Cardiac septum (tissue), 1 donor: ENCODE measurements at regions not wholly inside any gene's neighbourhood (a gene's known extent, or its start where the extent isn't known, plus 50 kb on each side); places are given as distances from the start of the nearest gene placed in this dataset.
"Not testable (repeated sequence)": the region's sequence is repeated elsewhere in the genome, so short reads cannot be mapped to it uniquely, and the experiment has no call there.

ENCODE experiments used
- DNase-seq: peaks from one replicate; pipeline ENCODE4 v3.0.0-alpha.2; 2020; ENCODE audit warnings: low spot score
- intact Hi-C: fragments of 100-400 bp; cut with DNase I; formaldehyde crosslinking; loops from one replicate; pipeline ENCODE4 v1.14.0; 2022
- donor health status: DM: no; HTN: no; CAD: no.

DNA sequence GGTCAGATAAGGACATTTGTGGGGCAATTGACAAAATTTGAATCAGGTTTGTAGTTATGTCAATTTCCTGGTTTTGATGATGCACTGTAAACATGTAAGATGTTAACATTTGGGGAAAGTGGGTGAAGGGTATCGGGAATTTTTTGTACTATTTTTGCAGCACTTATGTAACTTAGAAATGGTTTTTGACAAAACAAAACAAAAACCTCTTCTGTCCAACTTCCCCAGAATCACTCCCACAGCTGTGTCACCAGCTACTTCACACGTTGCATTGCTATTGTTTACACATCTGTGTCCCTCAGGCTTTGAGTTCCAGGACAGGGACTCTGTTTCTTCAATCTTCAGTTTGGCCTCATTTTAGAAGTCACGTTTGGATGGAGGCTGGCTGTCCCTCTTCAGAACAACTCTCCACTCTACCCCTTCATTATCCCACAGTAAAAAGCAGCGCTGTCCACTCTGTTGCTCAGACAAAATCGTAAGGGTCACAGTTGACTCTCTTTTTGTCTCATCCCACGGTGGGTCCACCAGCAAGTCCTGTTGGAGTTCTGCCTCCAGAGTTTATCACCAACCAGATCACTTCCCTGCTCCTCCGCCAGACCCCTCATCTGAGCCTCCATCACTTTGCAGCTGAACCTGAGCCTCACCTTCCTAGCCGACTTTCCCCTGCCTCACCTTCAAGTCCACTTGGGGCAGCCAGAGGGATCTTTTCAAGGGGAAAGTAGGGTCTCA lies 63.2 kb downstream of the NENF start:
- intact Hi-C loops, result no loop called here
- DNase-seq, result no peak

DNA sequence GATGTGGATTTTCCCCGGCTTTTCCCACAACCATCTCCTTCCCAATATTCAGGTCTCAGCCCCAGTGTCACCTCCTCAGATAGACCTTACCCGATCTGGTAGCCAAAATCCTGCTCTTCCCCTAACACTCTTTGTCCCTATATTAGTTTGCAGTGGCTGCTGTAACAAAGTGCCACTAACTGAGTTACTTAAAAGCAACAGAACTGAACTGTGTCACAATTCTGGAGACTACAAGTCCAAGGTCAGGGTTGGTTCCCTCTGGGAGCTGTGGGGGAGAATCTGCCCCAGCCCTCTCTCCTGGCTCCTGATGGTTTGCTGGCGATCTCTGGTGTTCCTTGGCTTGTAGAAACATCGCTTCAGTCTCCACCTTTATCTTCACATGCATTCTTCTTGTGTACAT lies 64.0 kb downstream of the NENF start:
- DNase-seq, result no peak
- intact Hi-C loops, result no loop called here

DNA sequence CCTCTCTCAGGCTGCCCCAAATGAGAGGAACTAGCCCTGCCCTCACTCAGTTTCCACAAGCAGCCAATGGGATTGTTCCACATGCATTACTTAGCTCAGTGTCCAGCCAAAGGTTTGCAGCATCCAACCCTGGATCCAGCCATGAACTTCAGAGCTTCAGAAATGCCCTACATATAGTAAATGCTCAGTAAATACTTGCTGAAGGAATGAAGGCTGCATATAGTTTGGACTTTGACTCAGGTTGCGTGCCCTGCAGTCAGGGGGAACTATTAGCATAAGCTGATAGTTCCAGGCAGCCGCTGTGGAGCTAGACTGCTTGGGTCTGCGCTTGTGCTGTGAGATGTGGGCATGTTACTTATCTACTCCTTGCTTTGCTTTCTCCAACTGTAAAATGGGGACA lies 64.8 kb downstream of the NENF start:
- no peak for DNase-seq
- intact Hi-C loops, result no loop called here

DNA sequence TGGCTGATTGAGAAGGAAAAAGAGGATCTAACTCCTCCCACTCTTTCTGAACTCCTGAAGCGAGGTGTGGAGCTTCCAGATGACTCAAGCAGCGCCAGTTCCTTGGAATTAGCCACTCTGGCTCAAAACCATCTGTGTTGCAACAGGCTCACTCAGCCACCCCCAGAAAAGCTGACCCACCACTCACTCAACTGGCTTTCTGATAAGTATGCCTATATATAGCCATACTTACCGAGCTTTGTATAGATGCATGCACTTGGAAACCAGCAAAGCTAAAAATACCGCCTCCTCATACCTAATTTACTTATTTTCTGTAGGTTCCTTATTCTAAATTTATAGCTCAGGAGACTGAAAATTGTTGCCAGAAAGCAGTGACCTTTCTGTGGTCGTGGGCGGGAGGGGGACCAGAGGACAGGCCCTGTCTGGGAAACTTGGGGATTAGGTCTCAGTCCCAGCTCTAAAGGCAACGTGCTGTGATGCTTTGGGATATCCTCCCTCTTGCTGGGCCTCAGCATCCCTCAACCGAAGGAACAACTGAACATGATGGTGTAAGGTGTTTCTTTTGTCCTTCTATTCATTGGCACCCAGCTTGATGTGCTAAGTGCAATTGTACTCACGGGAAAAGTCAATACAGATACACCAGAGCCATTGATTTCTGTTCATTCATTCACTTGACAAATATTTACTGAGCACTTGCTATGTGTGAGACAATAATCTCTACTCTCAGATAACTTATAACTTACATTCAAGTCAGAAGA lies 65.7 kb downstream of the NENF start:
- intact Hi-C loops, result no loop called here
- no peak for DNase-seq

DNA sequence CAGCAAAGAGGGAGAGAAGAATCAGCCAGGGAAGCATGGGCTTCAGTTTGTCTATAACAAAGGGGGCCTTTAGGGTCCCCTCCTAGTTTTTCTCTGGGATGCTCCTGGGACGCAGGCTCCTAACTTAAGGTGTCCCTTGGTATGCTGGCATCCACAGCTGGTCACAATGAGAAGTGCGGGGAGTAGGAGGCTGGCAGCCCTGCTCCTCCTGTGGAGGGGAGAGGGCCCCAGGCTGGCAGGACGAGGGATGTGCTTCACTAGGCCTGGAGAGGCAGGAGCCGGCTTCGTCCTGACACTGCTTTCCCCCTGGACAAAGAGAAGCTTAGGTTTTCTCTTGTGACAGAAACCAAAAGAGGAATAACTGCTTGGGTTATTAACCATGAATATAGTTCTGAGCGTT lies 67.6 kb downstream of the NENF start:
- intact Hi-C loops, result no loop called here
- DNase-seq, result no peak

DNA sequence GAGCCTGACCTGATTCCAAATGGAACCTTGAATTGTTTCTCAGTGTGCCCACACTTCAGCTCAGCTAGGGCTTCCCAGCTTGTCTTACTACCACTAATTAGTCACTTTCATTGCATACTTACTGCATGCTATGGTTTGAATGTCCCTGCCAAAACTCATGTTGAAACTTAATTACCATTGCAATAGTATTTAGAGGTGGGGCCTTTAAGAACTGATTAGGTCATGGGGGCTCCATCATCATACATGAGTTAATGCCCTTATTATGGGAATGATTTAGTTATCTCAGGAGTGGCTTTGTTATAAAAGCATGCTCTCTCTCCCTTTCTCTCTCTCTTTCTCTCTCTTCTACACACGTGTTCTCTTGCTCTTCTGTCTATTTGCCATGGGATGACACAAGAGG lies 68.3 kb downstream of the NENF start:
- intact Hi-C loops, result no loop called here
- DNase-seq, result no peak

DNA sequence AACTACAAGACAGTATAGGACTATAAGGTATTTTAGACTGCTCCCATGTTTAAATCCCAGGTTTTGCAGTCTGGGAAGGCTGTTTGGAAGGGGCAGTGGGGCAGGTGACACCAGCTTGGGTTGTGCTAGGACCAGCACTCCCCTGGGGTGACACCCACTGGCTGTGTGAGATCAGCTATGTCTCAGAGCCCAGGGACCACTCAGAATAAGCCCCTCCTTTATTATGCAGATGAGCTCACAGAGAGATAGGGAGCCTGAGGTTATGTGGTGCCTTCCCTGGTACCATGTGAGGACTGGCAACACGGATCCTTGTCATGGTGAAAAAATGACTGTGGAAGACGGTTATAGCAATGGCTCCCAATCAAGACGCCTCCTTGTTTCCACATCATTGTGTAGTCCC lies 71.0 kb downstream of the NENF start:
- intact Hi-C loops, result no loop called here
- DNase-seq, result no peak

DNA sequence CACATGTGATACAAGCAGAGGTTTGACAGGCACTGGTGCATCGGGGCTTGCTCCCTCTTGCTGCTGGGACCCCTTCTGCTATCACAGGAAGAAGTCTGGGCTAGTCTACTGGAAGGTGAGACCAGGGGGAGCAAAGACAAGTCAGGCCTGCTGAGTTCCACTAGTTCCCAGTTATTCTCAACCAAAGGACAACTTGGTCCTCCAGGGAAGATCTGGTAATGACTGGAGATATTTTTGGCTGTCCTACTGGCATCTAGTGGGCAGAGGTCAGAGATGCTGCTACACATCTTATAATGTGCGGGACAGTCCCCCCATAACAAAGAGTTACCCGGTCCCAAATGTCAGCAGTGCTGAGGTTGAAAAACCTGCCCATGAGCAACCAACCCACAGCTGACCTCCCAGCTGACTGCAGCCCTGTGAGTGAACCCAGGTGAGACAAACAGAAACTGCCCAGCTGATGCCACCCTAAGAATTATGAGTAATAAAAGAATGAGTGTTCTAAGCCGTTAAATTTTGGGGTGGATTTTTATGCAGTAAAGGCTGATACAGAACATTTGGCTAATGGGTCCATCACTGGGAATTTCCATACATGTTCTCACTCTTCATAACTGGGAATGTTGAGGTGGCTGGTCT lies 71.6 kb downstream of the NENF start:
- DNase-seq, result no peak
- intact Hi-C loops, result no loop called here

DNA sequence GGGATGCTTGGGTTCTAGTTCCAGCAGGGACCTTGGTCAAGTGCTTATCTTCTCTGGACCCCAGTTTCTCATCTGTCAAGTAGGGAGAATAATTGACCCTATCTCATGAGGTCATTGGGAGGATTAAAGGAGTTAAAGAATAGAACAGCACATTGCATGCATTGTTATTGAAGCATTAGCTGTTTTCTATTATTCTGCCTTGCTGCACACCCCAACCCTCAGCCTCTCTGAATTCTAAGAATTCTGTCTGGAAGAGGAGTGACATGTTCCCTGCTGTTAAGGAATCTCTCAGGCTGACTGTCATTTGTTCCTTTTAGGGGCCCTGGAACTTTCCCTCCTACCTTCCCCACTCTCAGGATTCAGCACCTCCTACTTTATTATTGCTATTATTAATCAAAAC lies 73.9 kb downstream of the NENF start:
- intact Hi-C loops, result no loop called here
- no peak for DNase-seq

DNA sequence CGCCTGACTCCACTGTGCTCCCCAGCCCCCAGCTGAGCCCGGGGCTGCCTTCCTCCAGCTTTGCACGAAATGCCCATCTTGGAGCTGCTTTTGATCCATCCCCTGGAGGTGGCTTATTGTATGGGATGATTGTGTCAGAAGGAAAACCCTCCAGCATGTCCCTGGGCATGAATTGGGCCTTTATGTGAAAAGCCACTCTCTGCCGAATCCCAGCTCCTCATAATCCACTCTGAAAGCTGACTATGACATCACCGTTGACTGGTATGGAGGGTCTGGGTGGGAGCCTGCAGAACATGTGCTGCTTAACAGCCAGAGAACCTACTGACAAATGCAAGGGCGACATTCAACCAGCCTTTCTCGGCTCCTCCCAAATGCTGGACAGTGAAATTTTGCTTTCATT lies 74.6 kb downstream of the NENF start:
- DNase-seq, result no peak
- intact Hi-C loops, result no loop called here

DNA sequence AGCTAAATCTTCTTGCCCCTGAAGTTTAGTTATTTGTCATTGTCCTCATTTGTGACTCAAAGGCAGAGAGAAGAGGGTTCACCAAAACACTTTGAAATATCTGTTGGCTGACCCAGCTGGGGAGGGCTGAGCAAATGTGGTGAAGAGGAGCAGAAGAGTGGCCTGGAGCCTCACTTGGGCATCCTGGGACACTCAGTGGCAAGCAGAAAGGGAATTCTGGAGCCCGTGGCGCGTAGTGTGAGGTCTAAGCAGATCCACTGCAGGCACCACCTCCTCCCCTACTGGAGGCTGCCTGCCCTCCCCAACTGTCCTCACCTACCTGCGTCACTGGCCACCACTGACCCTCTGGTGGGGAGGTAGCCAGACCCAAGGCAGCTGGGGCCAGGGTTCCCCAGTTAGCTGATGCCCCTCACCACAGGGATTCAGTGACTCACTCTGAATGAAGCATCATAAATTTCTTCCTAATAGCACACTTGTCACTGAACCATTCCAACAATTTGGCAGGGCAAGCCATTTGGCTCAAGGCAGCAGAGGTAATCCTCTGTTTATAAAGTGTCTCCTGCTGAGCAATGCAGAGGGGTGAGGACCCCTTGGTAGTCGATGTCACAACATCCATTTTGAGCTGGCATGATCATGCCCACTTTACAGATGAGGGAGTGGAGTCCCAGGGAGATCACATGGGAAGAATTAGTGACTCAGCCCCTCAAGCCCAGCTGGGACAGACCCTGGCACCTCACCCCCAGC lies 80.3 kb downstream of the NENF start:
- intact Hi-C loops, result no loop called here
- DNase-seq, result no peak

DNA sequence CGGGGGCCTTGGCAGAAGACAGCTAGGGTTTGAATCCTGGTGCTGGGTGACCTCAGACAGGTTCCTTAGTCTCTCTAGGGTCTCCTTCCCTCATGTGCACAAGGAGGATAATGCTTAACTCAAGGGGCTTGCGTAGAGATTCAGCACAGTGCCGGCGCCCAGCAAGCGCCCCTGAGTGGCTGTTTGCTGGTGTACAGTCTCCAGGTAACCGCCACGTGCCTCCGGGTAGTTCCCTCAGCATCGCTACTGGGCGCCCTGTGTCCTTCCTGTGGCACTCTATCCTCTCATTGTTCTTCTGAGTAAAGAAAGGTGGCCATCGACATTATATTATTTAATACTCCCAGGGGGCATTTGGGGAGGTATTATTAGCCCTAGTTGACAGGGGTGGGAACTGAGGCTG lies 80.9 kb downstream of the NENF start:
- DNase-seq, result no peak
- intact Hi-C loops, result no loop called here

DNA sequence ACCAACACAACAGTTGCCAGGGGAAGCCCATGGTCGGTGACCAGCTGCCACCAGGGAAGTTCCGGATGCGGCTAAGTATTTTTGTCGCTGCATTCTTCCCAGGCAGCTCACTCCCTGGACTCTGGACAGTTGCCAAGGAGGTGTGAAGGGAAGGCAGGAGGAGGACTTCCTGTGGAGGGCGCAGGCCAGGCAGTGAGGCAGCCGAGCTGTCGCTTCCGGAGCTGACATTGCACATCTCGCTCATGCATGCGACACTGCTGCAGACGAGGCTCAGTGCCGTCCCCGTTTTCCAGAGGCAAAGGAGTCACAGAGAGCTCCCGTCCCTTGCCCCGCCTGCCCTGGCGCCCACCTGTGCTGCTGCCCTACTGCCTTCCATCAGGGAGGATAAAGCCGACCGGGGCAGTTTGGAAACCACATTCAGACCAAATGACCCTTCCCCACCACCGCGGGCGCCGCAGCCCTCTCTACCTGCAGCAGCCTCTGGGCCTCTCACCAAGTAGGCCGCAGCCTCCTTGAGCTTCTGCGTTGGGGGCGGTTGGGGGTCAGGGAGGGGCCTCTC lies 81.4 kb downstream of the NENF start:
- intact Hi-C loops, result no loop called here

DNA sequence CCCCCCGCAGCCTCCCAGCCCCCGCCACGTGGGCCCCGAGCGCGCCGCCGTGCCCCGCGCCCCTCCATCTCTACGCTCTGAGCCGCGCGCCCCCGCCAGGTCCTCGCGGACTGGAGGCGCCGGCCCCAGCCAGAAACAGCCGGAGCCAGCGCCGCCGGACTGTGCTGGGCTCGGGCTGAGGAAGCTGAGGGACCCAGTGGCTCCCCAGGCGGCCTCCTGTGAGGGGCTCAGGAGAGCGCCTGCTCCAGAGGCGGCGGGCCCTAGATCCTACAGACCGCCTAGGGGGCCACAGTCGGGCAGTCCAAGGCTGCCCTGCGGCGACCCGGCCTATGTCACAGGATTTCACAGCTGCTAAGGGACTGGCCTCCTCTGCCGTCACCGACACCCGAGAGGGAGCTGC lies 82.1 kb downstream of the NENF start:
- DNase-seq, result no peak
- intact Hi-C loops, result no loop called here

More for the DNA sequence above, 81.4 kb downstream of the NENF start:
- DNase-seq, result peak; percentile 78

DNA sequence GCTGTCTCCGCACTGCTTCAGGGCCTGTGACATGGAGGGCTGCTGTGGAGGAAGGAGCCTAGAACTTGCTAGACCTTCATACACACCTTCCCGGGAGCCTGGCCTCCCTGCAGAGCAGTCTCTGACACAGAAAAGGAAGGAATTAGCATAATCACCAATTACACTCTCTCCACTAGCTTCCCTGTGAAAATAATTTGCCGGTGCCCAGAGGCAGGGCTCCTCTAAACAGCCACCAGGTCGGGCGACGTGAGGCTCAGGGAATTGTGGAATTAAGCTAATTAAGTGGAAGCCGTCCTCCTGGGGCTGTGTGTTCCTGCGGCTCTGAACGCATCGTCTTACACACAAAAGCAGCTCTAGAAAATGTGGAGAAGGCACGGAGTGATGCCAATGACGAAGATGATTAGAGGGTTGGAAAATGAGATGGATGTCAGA lies 82.6 kb downstream of the NENF start:
- intact Hi-C loops, result no loop called here
- DNase-seq, result no peak

DNA sequence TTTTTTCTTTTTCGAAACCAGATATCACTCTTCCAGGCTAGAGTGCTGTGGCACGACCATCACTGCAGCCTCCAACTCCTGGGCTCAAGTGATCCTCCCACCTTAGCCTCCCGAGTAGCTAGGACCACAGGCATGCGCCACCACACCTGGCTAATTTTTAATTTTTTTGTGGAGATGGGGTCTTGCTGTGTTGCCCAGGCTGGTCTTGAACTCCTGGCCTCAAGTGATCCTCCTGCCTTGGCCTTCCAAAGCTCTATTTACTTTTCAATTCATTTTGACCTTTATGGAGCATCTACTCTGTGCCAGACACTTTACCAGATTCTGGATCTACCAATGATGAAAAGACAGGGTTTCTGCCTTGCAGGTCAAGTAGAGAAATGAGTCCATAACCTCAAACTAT lies 83.3 kb downstream of the NENF start:
- intact Hi-C loops, result loop anchor here (2.0 kb wide), 1 partner anchor 43 kb away; no protein-coding TSS in a partner anchor
- DNase-seq, result not testable (repeated sequence)

DNA sequence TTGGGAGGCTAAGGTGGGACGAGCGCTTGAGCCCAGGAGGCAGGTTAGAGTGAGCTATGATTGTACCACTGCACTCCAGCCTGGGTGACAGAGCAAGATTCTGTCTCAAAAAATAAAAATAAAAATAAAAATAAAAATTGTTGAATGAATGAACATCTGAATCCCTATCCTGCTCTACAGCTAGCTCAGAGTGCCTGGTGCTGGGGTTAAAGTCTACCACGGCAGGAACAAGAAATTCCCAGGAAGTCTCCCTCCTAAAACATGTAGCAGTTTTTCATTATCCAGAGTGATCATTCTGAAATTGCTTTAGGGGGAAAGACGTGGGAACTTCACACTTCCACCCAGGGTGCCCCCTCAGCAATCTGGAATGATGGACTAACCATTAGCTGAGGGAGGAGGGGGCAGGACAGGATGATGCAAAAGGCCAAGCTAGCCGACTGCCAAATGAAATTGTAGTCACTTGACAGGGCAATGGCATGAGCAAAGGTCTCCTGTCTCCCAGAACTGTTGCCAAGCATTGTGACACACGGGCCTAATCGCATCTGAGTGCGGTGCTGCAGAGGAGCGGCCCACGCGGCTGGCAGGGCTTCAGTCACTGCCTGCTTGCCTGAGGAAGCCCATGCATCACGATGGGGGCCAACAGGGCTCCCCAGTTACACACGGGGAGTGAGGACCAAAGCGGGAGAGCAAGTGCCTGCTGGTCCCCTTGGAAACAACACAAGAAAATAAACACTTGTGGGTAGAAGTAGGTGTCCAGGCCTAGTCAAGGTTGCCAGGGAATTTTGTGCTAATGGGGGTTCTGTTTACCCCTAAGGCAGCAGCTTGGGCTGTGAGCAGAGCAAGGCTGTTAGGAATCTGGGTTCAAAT lies 85.7 kb downstream of the NENF start:
- peak; percentile 87 for DNase-seq
- intact Hi-C loops, result loop anchor here (1.0 kb wide), 1 partner anchor 90 kb away; the partner anchor contains the start of gene ATF3

DNA sequence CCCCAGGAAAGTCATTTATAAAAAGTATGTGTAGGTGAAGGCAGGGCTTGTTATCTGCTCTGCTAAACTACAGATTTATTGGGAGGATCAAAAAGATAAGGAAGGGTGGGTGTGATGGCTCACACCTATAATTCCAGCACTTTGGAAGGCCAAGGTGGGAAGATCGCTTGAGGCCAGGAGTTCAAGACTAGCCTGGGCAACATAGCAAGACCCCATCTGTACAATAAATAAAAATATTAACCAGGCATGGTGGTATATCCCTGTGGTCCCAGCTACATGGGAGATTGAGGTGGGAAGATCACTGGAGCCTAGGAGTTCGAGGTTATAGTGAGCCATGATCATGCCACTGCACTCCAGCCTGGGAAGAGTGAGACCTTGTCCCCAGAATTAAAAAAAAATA lies 86.4 kb downstream of the NENF start:
- intact Hi-C loops, result no loop called here
- no peak for DNase-seq

DNA sequence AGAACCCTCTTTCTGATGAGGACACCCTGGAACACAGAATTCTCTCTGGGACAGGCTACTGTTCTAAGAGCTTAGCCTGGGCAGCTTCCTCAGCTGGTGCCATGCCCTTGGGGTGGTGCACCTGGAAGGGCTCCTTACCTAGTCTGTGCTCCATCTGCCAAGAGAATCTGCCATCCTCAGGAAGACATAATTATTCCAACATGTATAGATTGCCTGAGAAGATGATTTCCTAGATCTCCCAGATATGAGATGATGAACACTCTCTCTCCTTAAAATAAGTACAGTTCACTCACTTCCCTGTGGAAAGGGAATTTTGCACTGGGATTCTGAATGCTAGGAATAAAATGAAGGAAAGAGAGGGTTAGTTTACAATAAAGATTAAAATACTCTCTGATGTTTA lies 87.6 kb downstream of the NENF start:
- no peak for DNase-seq
- intact Hi-C loops, result no loop called here
